B cell (primary cell): ENCODE measurements at regions not wholly inside any gene's neighbourhood (a gene's known extent, or its start where the extent isn't known, plus 50 kb on each side); places are given as distances from the start of the nearest gene placed in this dataset.

Experiments used
- EZH2 ChIP-seq: IDR thresholded peaks from 2 replicates; pipeline ENCODE4 v1.6.1; 2012; ENCODE audit warnings: borderline replicate concordance, low read depth, mild to moderate bottlenecking, moderate library complexity, low read length; ENCODE audit not compliant: insufficient read depth, poor library complexity, severe bottlenecking
- TF ChIP-seq, protein P1 (sequence below): fragments of 200-600 bp; IDR thresholded peaks from one replicate; pipeline ENCODE4 v1.8.0; 2022; ENCODE audit warnings: antibody characterized with exemption, mild to moderate bottlenecking

DNA sequence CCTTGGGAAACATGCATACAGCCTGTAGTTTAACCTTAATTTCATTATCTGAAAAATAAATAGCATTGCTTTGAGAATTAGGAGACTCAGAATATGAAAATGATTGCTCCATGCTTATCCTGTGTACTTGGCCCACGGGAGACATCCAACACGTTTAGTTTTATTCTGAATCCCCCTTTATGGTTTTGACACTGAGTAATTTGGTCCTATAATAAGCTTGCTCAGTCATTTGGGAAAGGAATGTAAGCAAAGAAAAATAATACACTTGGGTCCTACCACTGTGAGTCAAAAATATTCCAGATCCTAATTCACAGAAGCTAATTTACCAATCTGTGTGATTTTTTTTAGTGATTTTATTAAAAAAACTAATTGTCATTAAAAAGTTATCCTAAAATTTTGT is 557.3 kb downstream of the USP25 start:
- TF ChIP-seq, protein P1, sequence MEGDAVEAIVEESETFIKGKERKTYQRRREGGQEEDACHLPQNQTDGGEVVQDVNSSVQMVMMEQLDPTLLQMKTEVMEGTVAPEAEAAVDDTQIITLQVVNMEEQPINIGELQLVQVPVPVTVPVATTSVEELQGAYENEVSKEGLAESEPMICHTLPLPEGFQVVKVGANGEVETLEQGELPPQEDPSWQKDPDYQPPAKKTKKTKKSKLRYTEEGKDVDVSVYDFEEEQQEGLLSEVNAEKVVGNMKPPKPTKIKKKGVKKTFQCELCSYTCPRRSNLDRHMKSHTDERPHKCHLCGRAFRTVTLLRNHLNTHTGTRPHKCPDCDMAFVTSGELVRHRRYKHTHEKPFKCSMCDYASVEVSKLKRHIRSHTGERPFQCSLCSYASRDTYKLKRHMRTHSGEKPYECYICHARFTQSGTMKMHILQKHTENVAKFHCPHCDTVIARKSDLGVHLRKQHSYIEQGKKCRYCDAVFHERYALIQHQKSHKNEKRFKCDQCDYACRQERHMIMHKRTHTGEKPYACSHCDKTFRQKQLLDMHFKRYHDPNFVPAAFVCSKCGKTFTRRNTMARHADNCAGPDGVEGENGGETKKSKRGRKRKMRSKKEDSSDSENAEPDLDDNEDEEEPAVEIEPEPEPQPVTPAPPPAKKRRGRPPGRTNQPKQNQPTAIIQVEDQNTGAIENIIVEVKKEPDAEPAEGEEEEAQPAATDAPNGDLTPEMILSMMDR = no peak
- no peak for TF ChIP-seq EZH2
